Activated naive CD4-positive, alpha-beta T cell treated with anti-CD3 and anti-CD28 coated beads, Interleukin-2, amount 50 U/mL, for 16 hours (primary cell): ENCODE measurements at regions not wholly inside any gene's neighbourhood (a gene's known extent, or its start where the extent isn't known, plus 50 kb on each side); places are given as distances from the start of the nearest gene placed in this dataset.

Experiments
- DNase-seq: peaks from one replicate; pipeline ENCODE4 v3.0.0-alpha.2; 2020

DNA sequence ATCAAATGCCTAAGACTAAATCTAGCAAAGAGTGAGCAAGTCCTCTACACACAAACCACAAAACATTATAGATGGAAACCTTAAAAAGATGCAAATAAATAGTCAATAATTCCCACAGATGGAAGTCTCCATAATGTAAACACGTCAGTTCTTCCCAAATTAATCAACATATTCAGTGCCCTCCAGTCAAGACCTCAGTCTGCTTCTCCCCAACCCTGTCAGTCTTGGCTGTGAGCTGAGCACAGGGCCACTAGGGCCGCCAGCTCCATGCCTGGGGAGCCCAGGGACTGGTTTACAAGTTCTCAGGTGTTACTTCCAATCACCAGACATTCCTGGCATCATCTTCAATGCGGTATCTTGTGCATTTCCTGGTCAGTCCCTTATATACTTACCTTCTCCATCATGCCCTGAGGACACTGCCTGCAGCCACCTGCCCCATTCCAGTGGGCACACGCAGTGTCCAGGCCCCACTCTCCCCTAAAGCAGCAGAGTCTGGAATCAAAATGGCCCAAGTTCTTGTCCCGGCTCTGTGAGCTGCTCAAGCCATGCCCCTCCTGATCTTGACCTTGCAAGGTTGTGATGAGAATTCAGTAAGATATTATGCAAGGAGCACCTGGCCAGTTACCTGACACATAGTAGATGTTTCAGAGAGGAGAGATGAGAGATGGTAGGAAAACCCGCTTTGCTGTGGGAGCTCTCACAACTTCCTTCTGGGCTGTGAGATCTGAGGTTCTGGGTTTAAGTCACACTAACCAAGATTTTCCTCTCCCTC, 207.9 kb upstream of the RAB6C start:
- DNase-seq = no peak

DNA sequence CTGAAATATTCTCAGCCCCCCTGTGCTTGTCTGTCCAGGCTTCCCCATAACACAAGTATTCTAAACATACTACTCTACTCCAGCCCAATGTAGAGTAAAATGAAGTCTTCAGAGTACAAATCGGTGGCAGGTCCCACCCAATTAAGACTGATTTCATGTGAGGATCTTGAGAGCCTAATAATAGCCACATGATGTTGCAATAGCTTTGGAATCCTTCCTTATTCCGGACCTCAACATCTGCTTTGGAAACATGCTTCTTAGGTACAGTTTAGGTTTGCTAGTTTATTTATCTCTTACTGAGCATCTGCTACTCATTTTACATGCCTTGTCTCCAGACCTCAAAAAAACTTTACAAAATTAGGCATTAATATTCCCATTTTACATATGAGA, 207.3 kb upstream of the RAB6C start:
- no peak for DNase-seq

DNA sequence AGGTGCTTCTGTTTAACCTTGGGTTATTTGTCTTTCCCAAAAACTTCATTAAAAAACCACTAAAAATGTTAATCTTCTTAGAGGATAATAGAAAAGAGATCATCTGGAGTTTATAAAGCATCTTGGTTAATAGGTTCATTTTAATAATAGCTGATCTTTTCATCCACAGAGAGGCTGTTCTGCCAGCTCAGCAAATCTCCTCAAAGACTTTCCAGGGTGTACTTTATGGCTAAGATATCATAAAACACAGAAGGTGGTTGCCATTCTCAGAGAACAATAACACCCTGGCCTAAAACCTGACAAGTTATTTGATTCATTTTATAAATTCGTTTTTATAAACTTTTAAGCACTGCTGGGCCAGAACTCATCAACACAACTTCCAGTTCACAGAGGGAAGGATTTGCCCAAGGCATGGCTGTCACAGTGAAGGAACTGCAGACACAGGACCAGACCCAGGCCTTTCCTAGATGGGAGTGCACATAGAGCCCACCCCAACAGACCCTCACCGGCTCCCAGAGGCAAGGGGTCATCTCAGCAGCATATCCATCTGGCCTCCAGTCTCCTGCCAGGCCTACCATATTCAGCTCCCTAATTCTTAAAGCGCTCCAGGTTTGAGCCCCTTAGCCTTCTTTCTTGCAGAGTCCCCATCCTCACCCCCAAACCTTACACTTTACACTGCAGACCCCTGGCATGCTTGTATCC, 203.4 kb upstream of the RAB6C start:
- no peak for DNase-seq

DNA sequence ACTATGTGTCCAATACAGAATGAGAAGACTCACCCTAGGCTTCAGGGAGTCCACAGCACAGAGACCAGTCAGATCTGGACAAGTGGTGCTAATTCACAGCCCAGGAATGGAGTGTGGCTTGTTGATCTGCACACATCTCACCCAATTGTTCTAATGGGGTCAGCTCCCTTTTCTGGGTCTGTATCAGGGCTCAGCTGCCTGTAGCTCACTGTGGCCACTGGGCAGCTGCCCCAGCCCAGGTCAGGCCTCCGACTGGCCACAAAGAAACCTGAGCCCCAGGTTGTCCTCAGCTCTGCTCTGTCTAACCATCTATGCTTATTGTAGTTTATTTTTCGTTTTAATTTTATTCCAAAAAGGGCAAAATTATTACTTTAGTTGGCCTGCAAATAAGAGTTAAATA, 202.3 kb upstream of the RAB6C start:
- DNase-seq = no peak

DNA sequence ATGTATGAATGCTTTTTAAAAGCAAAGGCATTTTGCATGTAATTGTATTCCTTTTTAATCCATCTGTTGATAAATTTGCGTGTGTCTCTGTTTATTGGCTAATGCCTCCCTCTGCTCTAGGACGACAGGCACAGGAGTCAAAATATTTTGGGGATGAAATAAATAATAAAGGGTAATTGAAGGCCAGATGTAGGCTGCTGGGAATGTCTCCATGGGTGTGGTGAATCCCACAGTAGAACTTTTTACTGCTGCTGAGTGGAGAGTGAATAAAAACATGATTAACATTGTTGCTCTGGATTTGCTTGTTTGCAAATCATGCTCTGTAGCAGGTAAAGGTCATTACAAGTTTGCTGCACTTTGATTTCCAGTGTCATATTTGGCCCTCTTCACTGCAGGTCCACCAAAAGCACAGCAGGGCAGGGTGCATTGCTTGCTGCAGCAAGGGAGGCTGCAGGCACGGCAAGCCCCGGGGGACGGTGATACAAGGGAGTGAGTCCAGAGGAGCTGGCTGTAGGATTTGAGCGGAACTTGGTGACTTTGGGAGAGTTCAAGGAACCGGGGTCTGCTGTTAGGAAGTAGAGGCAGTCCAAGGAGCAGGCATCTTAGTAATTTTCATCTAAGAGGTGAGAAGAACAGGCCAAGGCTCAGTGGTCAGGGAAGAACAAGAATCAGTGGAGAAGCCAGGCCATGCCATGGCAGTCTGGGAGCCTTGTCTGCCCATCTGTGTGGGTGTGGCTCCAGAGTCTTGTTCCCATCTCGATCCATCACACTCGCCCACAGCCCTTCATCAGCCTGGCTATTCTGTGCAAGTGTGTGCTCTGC, 201.5 kb upstream of the RAB6C start:
- no peak for DNase-seq

DNA sequence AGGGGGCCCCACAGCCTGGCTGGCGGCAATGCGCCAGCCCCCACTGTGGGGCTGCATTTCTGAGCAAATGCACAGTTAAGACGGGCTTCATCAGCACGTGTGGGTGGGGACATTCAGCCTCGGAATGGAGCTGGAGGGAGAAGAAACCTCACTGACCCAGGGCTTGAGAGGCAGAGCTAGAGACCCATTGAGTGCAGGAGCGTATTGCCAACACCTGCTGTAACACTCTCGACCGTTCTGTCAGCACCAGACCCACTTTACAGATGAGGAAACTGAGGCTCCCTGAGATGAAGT, 200.9 kb upstream of the RAB6C start:
- no peak for DNase-seq

DNA sequence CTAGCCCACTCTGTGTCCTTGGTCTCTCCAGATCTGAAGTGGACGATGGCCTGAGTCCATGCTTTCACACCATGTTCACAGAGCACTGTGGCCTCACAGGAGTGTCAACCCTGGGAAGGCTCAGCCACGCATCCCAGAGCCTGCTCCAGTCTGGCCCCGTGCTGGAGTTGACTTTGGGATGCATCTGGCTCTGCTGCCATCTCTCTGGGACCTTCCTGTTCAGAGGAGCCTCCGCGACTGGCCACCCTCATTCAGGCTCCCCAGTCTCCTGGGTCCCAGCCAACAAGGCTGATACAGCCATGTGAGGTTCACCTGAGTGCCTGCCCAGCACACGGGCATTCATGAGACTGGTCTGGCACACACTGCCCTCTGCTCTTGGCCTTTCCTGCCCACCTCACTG, 199.7 kb upstream of the RAB6C start:
- DNase-seq = no peak

DNA sequence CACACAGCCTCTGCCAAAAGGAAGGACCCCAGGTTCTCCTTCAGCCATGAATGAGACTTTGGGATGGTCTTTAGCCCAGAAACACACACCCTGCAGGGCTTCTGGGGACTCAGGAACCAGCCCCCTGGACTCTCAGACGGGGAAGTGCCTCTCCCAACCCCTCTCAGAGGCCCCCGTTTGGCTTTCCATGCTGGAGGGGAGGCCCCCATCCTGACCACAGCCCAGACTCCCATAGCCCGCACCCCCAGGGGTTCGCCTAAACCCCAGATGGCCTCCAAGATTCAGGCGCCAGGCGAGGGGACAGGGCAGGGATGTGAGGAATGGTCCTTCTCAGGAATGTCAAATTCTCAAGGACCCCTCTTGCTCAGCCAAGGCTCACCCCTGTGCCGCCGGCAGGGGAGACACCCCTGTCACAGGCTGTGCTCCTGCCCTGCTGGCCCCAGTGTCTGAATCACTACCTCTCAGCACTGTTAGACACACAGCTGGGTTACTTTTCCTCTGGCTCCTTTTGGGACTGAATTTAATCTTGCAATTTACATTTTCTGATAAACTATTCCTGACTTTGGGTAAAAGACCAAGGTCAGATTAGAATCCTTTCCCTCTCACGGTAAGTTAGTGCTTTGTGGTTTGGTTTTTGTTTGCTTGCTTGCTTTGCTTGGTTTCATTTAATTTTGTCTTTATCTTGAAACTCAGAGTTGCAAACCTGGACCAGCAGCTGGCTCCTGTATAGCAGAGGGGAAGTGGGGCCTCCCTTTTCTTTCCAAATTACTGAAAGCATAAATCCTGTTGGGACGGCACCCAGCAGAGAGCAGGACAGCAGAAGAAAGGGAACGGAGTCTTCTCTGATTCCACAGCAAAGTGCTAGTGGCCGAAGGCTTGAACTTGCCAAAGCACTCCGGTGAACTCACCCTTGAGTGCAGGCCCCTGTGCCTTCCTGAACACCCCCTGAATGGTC, 198.9 kb upstream of the RAB6C start:
- no peak for DNase-seq

DNA sequence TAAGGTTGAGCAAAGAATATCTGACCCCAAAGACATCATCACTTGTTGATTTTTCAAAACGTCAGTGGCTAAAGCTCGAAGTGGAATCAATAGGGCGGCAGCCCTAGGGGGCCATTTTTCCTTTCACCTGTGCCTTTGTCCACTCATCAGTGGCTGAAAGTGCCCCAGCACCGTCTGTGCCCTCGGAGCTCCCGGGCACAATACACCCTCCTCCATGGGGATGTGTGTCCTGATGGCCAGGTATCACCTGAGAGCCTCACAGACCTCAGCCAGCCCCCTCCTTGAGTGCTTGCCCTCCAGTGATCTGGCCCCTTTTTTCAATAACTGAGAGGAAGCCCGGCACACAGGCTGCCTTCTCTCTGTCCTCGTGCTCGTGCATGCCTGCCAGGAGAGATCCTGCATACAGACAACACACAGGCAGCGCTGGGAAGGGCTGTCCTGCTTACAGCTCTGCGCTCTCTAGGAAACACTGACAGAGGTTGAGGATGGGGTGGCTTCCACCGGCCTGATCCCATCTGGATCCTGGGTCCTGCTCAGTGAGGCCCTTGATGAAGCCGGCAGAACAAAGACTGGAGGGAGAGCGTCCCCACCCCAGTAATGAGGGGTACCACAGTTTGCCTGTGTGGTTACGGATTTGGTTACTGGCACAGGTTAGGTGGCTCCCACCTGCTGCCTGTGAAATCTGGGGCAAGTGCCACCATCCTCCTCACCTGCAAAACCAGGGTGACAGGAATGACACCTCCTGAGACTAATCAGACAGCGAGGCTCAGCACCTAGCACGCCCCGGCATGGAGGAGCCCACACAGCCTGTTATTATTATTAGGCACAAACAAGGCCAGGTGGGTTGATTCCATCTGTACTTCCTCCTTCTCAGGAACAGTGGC, 197.5 kb upstream of the RAB6C start:
- no peak for DNase-seq

DNA sequence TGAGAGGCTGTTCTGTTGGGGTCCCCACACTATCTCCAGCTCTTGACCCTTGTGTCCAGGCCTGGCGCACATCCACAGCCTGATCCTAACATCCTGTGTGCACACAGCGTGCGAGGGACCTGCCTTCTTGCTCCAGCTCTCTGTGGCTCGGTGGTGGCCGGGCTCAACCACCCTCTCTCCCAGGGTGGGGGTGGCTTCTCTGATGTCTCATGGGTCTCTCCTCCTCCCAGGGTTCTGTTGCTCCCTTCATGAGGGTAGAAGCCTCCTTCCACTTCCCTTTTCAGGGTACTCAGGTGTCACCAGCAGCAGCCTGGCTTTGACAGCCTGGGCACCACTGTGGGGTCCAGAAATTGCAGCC, 196.9 kb upstream of the RAB6C start:
- no peak for DNase-seq

DNA sequence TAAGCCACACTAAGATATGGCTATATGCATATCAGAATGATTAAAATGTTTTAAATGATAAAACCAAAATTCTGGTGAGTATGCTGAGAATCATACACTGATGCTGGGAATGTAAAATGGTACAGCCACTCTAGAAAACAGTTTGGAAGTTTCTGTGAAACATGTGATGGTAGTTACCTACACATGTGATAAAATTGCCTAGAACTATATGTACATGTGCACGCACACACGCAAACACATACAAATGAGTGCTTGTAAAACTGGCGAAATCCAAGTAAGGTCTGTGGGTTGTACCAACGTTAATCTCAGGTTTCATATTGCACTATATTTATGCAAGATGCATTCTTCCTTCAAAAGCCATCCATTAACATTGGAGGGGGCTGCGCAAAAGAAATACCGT, 195.0 kb upstream of the RAB6C start:
- DNase-seq = no peak

DNA sequence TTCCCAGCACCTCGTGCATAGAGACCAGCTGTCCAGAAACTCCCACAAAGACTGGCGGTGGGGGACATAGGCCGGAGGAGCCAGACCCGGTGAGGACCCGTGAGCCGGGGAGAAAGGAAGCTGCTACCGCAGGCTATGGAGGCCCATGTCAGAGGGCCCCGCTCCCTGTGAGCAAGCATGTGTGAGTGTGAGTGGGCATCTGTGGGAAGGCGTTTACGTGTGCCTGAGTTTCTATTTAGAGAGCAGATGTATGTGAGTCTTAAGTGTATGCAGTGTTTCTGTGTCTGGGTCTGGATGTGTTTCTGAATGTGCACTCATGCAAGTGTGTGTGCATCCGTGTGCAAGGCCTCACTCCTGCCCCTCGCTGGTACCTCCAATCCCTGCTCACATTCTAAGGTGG, 187.8 kb upstream of the RAB6C start:
- no peak for DNase-seq

DNA sequence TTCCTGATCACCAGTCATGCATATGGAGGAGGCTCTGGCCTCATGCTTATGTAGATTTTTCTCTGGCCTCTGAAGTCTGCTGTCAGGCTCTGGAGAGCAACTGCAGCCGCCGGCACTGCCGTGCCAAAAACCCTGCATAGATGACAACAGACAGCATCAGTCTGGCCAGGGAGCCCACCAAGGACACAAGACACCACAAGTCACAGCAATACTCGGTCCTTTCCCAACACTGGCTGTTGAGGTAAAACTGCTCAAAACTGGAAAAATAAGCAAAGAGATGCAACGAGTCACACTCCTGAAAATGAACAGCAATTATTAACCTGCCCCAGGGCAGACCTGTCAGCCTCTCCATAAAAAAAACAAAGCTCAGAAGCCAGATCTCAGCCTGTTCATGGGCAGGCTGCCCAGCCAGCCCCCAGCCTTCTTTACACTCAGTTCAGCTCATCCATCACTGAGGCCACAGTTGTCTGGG, 186.0 kb upstream of the RAB6C start:
- DNase-seq = no peak

DNA sequence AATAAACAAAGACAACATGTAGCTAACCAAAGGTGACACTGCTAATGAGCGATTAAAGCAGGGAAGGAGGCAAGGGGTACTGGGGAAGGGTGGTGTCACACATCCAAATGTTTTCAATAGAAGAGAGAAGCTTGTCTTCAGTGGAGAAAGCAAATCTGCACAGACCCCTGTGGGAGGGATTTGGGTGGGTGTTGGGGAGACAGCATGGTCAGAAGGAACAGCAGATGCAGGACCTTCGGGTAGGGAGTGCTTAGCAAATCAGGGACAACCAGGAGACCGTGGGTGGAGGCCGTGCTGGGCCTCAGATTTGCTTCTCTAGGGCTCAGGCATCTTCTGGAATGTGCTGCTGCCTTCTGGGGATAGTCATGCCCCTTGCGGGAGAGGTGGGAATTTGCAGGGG, 185.3 kb upstream of the RAB6C start:
- DNase-seq = no peak

DNA sequence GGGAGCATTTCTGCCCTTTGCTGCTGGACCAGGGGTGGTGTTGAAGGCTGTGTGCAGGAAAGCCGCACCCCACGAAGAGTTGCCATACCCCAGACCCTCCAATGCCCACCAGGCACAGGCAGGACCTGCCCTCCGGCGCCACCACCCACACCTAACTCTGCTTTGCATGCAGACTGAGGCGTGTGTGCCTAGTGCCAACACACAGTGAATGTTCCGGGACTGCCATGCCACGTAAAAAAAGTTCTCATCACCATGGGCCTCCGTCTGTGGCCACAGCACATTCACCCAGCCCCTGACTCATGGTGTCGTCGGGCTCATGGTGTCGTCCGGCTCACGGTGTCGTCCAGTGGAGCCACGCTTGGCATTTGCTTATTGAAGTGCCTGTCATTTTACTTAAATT, 184.9 kb upstream of the RAB6C start:
- DNase-seq = no peak

DNA sequence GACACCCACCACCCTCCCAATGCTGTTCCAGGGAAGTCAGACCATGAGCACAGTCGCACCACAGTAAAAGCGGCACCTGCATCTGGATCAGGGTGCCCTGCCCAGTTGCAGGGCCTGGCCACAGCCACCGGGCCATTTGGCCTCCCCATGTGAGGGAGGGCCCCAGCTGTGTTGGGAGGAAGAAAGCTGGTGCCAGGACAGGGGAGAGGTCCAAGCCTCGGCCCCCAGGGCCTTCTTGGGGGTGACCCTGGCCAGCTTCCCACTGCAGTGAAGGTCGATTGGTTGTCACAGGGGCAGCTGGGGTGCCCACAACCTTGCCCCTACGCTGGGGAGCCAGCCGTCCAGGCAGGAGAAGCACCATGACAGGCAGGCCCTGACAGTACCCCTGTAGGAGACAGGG, 183.2 kb upstream of the RAB6C start:
- DNase-seq = no peak

DNA sequence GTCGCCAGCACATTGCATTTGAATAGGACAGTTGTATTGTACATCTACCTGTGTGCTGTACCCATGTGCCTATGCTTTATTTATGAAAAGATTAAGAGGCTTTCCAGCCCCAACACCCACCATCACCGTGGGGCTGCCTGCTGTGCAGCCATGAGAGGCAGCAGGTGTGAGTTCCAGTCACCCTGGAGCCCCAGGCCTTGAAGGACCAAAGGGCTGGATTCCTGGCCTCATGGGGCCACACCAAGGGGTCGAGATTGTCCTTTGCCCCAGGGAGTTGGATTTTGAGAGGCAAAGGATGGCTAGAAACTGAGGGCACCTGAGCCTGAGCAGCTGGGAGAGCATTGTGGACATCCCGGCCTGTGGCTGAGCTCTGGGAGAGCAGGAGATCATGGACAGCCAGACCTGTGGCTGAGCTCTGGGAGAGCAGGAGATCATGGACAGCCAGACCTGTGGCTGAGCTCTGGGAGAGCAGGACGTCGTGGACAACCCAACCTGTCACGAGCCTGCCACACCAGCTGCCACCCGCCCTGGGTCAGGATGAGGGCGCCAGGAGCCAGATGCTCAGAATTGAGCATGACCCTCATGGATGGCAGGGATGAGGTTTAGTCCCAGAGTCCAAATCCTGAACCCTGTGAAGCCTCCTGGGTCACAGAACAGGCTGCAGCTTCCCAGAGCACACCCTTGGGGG, 182.5 kb upstream of the RAB6C start:
- DNase-seq = no peak

DNA sequence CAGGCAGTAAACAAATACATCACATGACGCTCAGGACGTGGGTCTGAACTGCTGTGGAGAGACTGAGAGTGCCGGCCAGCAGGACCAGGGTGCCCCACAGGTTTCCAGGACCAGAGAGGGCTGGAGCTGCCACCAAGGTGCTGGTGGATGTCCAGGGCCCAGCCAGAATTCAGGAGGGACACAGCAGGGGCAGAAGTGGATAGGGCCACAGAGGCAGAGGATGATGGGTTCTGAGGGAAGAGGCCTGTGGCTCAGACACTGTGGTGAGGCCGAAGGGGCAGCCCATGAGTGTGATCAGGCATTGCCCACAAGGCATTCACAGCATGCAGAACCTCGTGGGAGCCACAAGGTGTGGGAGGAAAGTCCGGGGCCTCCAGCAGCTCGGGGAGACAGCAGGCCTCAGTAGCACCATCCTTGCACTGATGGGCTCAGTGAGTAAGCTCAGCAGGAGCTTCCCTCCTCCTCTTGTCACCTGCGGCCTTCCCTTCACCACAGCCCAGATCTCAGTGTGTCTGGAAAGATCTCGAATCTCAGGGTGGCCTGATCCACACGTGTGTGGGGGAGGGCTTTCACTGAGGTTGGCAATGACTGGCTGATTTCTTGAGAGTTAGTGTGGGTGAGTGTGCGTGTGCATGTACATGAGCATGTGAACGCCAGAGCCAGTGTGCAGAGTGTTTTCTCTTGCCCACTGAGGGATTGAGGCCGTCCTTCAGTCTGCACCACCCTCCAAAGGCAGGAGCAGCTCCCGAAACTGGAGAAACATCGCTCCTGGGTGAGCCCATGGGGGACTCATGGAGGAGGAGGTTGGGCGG, 181.8 kb upstream of the RAB6C start:
- DNase-seq = no peak

DNA sequence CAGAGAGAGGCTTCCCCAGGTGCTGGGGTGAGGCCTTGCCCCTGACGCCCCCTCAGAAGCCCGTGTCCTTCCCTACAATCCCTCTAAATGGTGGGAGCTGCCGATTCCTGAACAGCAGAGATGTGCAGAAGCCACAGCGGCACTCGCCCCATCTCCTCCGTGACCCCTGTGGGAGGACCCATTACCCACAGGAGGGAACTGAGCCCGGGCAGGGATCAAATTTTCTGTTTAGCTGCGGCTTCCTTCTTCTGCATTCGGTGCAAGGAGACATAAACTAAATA, 181.2 kb upstream of the RAB6C start:
- no peak for DNase-seq

DNA sequence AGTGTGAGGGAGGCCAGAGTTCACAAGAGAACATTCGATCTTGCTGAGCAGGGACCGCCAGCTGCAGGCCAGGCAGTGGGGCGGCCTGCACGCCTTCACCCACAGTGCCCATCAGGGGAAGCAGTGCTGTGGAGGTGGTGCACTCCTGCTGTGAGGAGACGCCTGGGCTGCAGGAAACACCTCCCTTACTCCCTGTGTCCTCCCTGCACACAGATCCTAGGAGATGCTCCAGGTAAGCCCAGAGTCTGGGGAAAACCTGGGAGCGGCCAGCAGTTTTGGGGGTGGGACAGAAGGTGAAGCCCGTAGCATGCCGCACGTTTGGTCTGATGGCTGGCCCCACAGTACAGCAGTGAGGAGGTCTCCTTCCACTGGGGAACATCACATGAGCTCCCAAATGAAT, 180.8 kb upstream of the RAB6C start:
- DNase-seq = no peak
